ENCODE measurements at regions not wholly inside any gene's neighbourhood (a gene's known extent, or its start where the extent isn't known, plus 50 kb on each side); places are given as distances from the start of the nearest gene placed in this dataset.
A peak's percentile ranks its signal among the peaks of the same experiment; 100 is the strongest.
"Not testable (repeated sequence)": the region's sequence is repeated elsewhere in the genome, so short reads cannot be mapped to it uniquely, and the experiment has no call there.

- no peaks in the 10 kb centered on the region for H3K9me3 ChIP-seq (replicated peaks; ENCODE audit: control insufficient read depth, low read depth, low read length)
- H3K27ac ChIP-seq (ENCODE audit: low read length) = no peak overlapping the region
- H3K4me1 ChIP-seq (ENCODE audit: control insufficient read depth, insufficient read depth, low read length) = no peaks in the 10 kb centered on the region
- WGBS (ENCODE audit: insufficient coverage) = 40% methylated on average over 4 of the region's 7 CpGs
- no peaks in the 10 kb centered on the region for H3K27me3 ChIP-seq (ENCODE audit: control insufficient read depth, insufficient read depth, low read length)
- no peaks in the 10 kb centered on the region for H3K36me3 ChIP-seq (ENCODE audit: control insufficient read depth, insufficient read depth, low read length)
- H3K4me3 ChIP-seq (ENCODE audit: low read length) = no peak overlapping the region
- peak; percentile 45 for DNase-seq
These were observed 218.1 kb upstream of the FAM78B start for GRCh38 chr1:166384948-166385347.

GRCh38 chr1:166390366-166391033 lies 223.7 kb upstream of the FAM78B start:
- H3K27ac ChIP-seq (ENCODE audit: low read length) = no peak overlapping the region
- WGBS (ENCODE audit: insufficient coverage) = 56% methylated on average over 1 of the region's 2 CpGs

GRCh38 chr1:166391279-166392066 lies 224.7 kb upstream of the FAM78B start:
- Histone ChIP-seq H3K27ac (ENCODE audit: low read length) (no peak overlapping the region), H3K27me3 (ENCODE audit: control insufficient read depth, insufficient read depth, low read length) (no peaks in the 10 kb centered on the region), H3K4me1 (ENCODE audit: control insufficient read depth, insufficient read depth, low read length) (no peaks in the 10 kb centered on the region), H3K9me3 (replicated peaks; ENCODE audit: control insufficient read depth, low read depth, low read length) (no peaks in the 10 kb centered on the region), H3K4me3 (ENCODE audit: low read length) (no peak overlapping the region), H3K36me3 (ENCODE audit: control insufficient read depth, insufficient read depth, low read length) (no peaks in the 10 kb centered on the region)
- peak; percentile 22 for DNase-seq
- 14% methylated on average over 2 of the region's 5 CpGs for WGBS (ENCODE audit: insufficient coverage)

More at GRCh38 chr1:166390366-166391033, 223.7 kb upstream of the FAM78B start:
- no peaks in the 10 kb centered on the region for H3K36me3 ChIP-seq (ENCODE audit: control insufficient read depth, insufficient read depth, low read length)
- no peak for DNase-seq
- no peaks in the 10 kb centered on the region for H3K9me3 ChIP-seq (replicated peaks; ENCODE audit: control insufficient read depth, low read depth, low read length)
- H3K4me3 ChIP-seq (ENCODE audit: low read length) = no peak overlapping the region
- no peaks in the 10 kb centered on the region for H3K27me3 ChIP-seq (ENCODE audit: control insufficient read depth, insufficient read depth, low read length)
- H3K4me1 ChIP-seq (ENCODE audit: control insufficient read depth, insufficient read depth, low read length) = no peaks in the 10 kb centered on the region

GRCh38 chr1:166395729-166396128 lies 228.9 kb upstream of the FAM78B start:
- DNase-seq = no peak
- no peaks in the 10 kb centered on the region for H3K4me1 ChIP-seq (ENCODE audit: control insufficient read depth, insufficient read depth, low read length)
- no peaks in the 10 kb centered on the region for H3K9me3 ChIP-seq (replicated peaks; ENCODE audit: control insufficient read depth, low read depth, low read length)
- H3K4me3 ChIP-seq (ENCODE audit: low read length) = no peak overlapping the region
- H3K36me3 ChIP-seq (ENCODE audit: control insufficient read depth, insufficient read depth, low read length) = no peaks in the 10 kb centered on the region
- no peaks in the 10 kb centered on the region for H3K27me3 ChIP-seq (ENCODE audit: control insufficient read depth, insufficient read depth, low read length)
- H3K27ac ChIP-seq (ENCODE audit: low read length) = no peak overlapping the region

- H3K27me3 ChIP-seq (ENCODE audit: control insufficient read depth, insufficient read depth, low read length); H3K4me3 ChIP-seq (ENCODE audit: low read length); H3K4me1 ChIP-seq (ENCODE audit: control insufficient read depth, insufficient read depth, low read length); H3K27ac ChIP-seq (ENCODE audit: low read length); H3K9me3 ChIP-seq (replicated peaks; ENCODE audit: control insufficient read depth, low read depth, low read length); DNase-seq; H3K36me3 ChIP-seq (ENCODE audit: control insufficient read depth, insufficient read depth, low read length): not testable (repeated sequence)
- 62% methylated on average over 7 of the region's 9 CpGs for WGBS (ENCODE audit: insufficient coverage)
These were observed 242.7 kb upstream of the FAM78B start for GRCh38 chr1:166409253-166410082.

- no peak overlapping the region for H3K27ac ChIP-seq (ENCODE audit: low read length)
- H3K4me3 ChIP-seq (ENCODE audit: low read length) = no peak overlapping the region
- H3K36me3 ChIP-seq (ENCODE audit: control insufficient read depth, insufficient read depth, low read length) = no peaks in the 10 kb centered on the region
- no peak for DNase-seq
- no CpG with 5 or more reads among the region's 3 CpGs for WGBS (ENCODE audit: insufficient coverage)
- H3K27me3 ChIP-seq (ENCODE audit: control insufficient read depth, insufficient read depth, low read length) = no peaks in the 10 kb centered on the region
- peaks cover 7% of the 10 kb centered on the region for H3K9me3 ChIP-seq (replicated peaks; ENCODE audit: control insufficient read depth, low read depth, low read length)
- no peaks in the 10 kb centered on the region for H3K4me1 ChIP-seq (ENCODE audit: control insufficient read depth, insufficient read depth, low read length)
These were observed 243.2 kb upstream of the FAM78B start for GRCh38 chr1:166410083-166410385.

GRCh38 chr1:166416831-166417230 lies 250.0 kb upstream of the FAM78B start:
- H3K27ac ChIP-seq (ENCODE audit: low read length); H3K4me3 ChIP-seq (ENCODE audit: low read length); H3K9me3 ChIP-seq (replicated peaks; ENCODE audit: control insufficient read depth, low read depth, low read length); H3K27me3 ChIP-seq (ENCODE audit: control insufficient read depth, insufficient read depth, low read length); H3K4me1 ChIP-seq (ENCODE audit: control insufficient read depth, insufficient read depth, low read length); H3K36me3 ChIP-seq (ENCODE audit: control insufficient read depth, insufficient read depth, low read length); DNase-seq: not testable (repeated sequence)
- 75% methylated on average over 4 of the region's 7 CpGs for WGBS (ENCODE audit: insufficient coverage)

GRCh38 chr1:166418344-166418933 lies 251.6 kb upstream of the FAM78B start:
- H3K27ac ChIP-seq (ENCODE audit: low read length) = no peak overlapping the region
- no peaks in the 10 kb centered on the region for H3K9me3 ChIP-seq (replicated peaks; ENCODE audit: control insufficient read depth, low read depth, low read length)
- H3K27me3 ChIP-seq (ENCODE audit: control insufficient read depth, insufficient read depth, low read length) = no peaks in the 10 kb centered on the region
- H3K36me3 ChIP-seq (ENCODE audit: control insufficient read depth, insufficient read depth, low read length) = no peaks in the 10 kb centered on the region
- no peaks in the 10 kb centered on the region for H3K4me1 ChIP-seq (ENCODE audit: control insufficient read depth, insufficient read depth, low read length)
- no peak for DNase-seq
- WGBS (ENCODE audit: insufficient coverage) = 55% methylated on average over 3 of the region's 3 CpGs
- H3K4me3 ChIP-seq (ENCODE audit: low read length) = no peak overlapping the region

- H3K36me3 ChIP-seq (ENCODE audit: control insufficient read depth, insufficient read depth, low read length); H3K4me1 ChIP-seq (ENCODE audit: control insufficient read depth, insufficient read depth, low read length); DNase-seq; H3K4me3 ChIP-seq (ENCODE audit: low read length); H3K9me3 ChIP-seq (replicated peaks; ENCODE audit: control insufficient read depth, low read depth, low read length); H3K27me3 ChIP-seq (ENCODE audit: control insufficient read depth, insufficient read depth, low read length); H3K27ac ChIP-seq (ENCODE audit: low read length): not testable (repeated sequence)
- 70% methylated on average over 2 of the region's 4 CpGs for WGBS (ENCODE audit: insufficient coverage)
These were observed 255.8 kb upstream of the FAM78B start for GRCh38 chr1:166422586-166422985.

GRCh38 chr1:166432655-166433054 lies 265.9 kb upstream of the FAM78B start:
- no peaks in the 10 kb centered on the region for H3K9me3 ChIP-seq (replicated peaks; ENCODE audit: control insufficient read depth, low read depth, low read length)
- WGBS (ENCODE audit: insufficient coverage) = 54% methylated on average over 1 of the region's 2 CpGs
- no peak overlapping the region for H3K27ac ChIP-seq (ENCODE audit: low read length)
- no peaks in the 10 kb centered on the region for H3K27me3 ChIP-seq (ENCODE audit: control insufficient read depth, insufficient read depth, low read length)
- no peaks in the 10 kb centered on the region for H3K4me1 ChIP-seq (ENCODE audit: control insufficient read depth, insufficient read depth, low read length)
- H3K4me3 ChIP-seq (ENCODE audit: low read length) = no peak overlapping the region
- no peak for DNase-seq
- no peaks in the 10 kb centered on the region for H3K36me3 ChIP-seq (ENCODE audit: control insufficient read depth, insufficient read depth, low read length)

Data from muscle of leg (tissue), 3 donors.